Testis (tissue), 2 donors: ENCODE measurements at regions not wholly inside any gene's neighbourhood (a gene's known extent, or its start where the extent isn't known, plus 50 kb on each side); places are given as distances from the start of the nearest gene placed in this dataset.

ENCODE experiments used
- CTCF ChIP-seq, 3 experiments: fragments of 450-650 bp in 2 of 3; fragments of 200-600 bp in 1 of 3; sonication (generic) in 1 of 3; IDR thresholded peaks; one replicate each; pipeline ENCODE4 v1.5.1; 2016 to 2019; ENCODE audit warnings: antibody characterized with exemption in 3 of 3, mild to moderate bottlenecking in 2 of 3, moderate library complexity in 1 of 3
- POLR2A ChIP-seq: fragments of 450-650 bp; IDR thresholded peaks from one replicate; pipeline ENCODE4 v1.6.1; 2017; ENCODE audit warnings: antibody characterized with exemption, mild to moderate bottlenecking, moderate library complexity

- TF ChIP-seq CTCF (IDR thresholded peaks at IDR 0.05) (no peak), POLR2A (no peak)
These were observed 478.6 kb downstream of the LIG4 start for GRCh38 chr13:107736731-107737130.
